ENCODE measurements at regions not wholly inside any gene's neighbourhood (a gene's known extent, or its start where the extent isn't known, plus 50 kb on each side); places are given as distances from the start of the nearest gene placed in this dataset.

GRCh38 chr18:78856569-78857313 is 122.9 kb upstream of the SALL3 start:
- Histone ChIP-seq H3K27me3 (ENCODE audit: control insufficient read depth, insufficient read depth, low read length) (no peaks in the 10 kb centered on the region), H3K9me3 (ENCODE audit: control insufficient read depth, insufficient read depth, low read depth, low read length) (no peaks in the 10 kb centered on the region), H3K36me3 (ENCODE audit: control insufficient read depth, insufficient read depth, low read length) (no peaks in the 10 kb centered on the region), H3K27ac (ENCODE audit: insufficient read depth, low read length) (no peak overlapping the region), H2AFZ (ENCODE audit: low read length) (no peak overlapping the region), H3K4me2 (ENCODE audit: extremely low read depth, insufficient read depth, low read length) (no peak overlapping the region), H3K9ac (ENCODE audit: insufficient read depth, low read length) (no peak overlapping the region), H3K4me1 (ENCODE audit: control insufficient read depth, extremely low read depth, insufficient read depth, low read length) (no peaks in the 10 kb centered on the region), H4K20me1 (ENCODE audit: control insufficient read depth, extremely low read depth, insufficient read depth, low read length) (no peaks in the 10 kb centered on the region), H3K4me3 (replicated peaks in 1 of 4; ENCODE audit: control extremely low read depth in 1 of 4, insufficient read depth in 1 of 4, low read depth in 3 of 4, low read length in 4 of 4) (no peak overlapping the region), H3K79me2 (ENCODE audit: control insufficient read depth, insufficient read depth, low read length) (no peaks in the 10 kb centered on the region)
- TF ChIP-seq EZH2 (IDR thresholded peaks at IDR 0.05; ENCODE audit: low read length, missing control alignments) = no peak
- no peak for TF ChIP-seq CTCF (conservative IDR thresholded peaks at IDR 0.05 in 1 of 2, IDR thresholded peaks at IDR 0.05 in 1 of 2; ENCODE audit: low read depth in 1 of 2, low read length in 2 of 2)
- DNase-seq (ENCODE audit: low read depth in 2 of 2) = no peak

GRCh38 chr18:78857314-78858150 is 122.1 kb upstream of the SALL3 start:
- Histone ChIP-seq H3K79me2 (ENCODE audit: control insufficient read depth, insufficient read depth, low read length) (no peaks in the 10 kb centered on the region), H3K9me3 (ENCODE audit: control insufficient read depth, insufficient read depth, low read depth, low read length) (no peaks in the 10 kb centered on the region)

More at GRCh38 chr18:78857314-78858150, 122.1 kb upstream of the SALL3 start:
- H3K27ac ChIP-seq (ENCODE audit: insufficient read depth, low read length) = no peak overlapping the region
- H4K20me1 ChIP-seq (ENCODE audit: control insufficient read depth, extremely low read depth, insufficient read depth, low read length) = no peaks in the 10 kb centered on the region
- no peak overlapping the region for H3K9ac ChIP-seq (ENCODE audit: insufficient read depth, low read length)
- H3K36me3 ChIP-seq (ENCODE audit: control insufficient read depth, insufficient read depth, low read length) = no peaks in the 10 kb centered on the region
- H2AFZ ChIP-seq (ENCODE audit: low read length) = no peak overlapping the region
- H3K4me1 ChIP-seq (ENCODE audit: control insufficient read depth, extremely low read depth, insufficient read depth, low read length) = no peaks in the 10 kb centered on the region
- DNase-seq (ENCODE audit: low read depth in 2 of 2) = no peak
- H3K4me2 ChIP-seq (ENCODE audit: extremely low read depth, insufficient read depth, low read length) = no peak overlapping the region
- H3K27me3 ChIP-seq (ENCODE audit: control insufficient read depth, insufficient read depth, low read length) = no peaks in the 10 kb centered on the region
- TF ChIP-seq EZH2 (IDR thresholded peaks at IDR 0.05; ENCODE audit: low read length, missing control alignments) = no peak
- no peak for TF ChIP-seq CTCF (conservative IDR thresholded peaks at IDR 0.05 in 1 of 2, IDR thresholded peaks at IDR 0.05 in 1 of 2; ENCODE audit: low read depth in 1 of 2, low read length in 2 of 2)
- H3K4me3 ChIP-seq (replicated peaks in 1 of 4; ENCODE audit: control extremely low read depth in 1 of 4, insufficient read depth in 1 of 4, low read depth in 3 of 4, low read length in 4 of 4) = no peak overlapping the region

Data from fibroblast of lung (primary cell).